ENCODE measurements at regions not wholly inside any gene's neighbourhood (a gene's known extent, or its start where the extent isn't known, plus 50 kb on each side); places are given as distances from the start of the nearest gene placed in this dataset.

DNA sequence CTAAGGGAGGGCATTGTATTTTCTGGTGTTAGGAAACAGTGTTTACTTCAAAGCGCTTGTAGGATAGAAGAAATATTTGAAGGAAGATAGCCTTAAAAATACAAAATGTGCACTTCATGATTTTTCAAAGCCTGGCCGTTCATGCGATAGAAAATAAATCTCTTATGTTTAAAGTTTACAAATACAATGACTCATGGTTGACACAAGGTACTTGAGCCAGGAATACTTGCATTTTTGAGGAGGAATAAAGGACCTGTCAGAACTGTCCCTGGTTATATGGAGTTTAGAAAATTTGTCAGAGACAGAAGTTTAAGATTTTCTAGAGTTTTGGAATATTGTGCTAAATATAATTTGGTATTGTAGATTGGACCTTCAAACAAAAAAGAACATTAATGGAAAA lies 1223.2 kb upstream of the SLC10A2 start:
- Histone ChIP-seq H3K9me3 (ENCODE audit: control insufficient read depth, insufficient read depth, low read depth, low read length) (no peaks in the 10 kb centered on the region), H3K27ac (ENCODE audit: extremely low read depth, low read depth, low read length) (no peak overlapping the region), H3K36me3 (ENCODE audit: control insufficient read depth in 2 of 2, insufficient read depth in 1 of 2, low read length in 2 of 2) (no peaks in the 10 kb centered on the region), H3K4me3 (ENCODE audit: low read depth, low read length) (no peak overlapping the region), H3K4me1 (ENCODE audit: control insufficient read depth, insufficient read depth, low read length) (no peaks in the 10 kb centered on the region)
- ChIA-PET POLR2A (no interaction called here), CTCF (no interaction called here)
- TF ChIP-seq, protein P1, sequence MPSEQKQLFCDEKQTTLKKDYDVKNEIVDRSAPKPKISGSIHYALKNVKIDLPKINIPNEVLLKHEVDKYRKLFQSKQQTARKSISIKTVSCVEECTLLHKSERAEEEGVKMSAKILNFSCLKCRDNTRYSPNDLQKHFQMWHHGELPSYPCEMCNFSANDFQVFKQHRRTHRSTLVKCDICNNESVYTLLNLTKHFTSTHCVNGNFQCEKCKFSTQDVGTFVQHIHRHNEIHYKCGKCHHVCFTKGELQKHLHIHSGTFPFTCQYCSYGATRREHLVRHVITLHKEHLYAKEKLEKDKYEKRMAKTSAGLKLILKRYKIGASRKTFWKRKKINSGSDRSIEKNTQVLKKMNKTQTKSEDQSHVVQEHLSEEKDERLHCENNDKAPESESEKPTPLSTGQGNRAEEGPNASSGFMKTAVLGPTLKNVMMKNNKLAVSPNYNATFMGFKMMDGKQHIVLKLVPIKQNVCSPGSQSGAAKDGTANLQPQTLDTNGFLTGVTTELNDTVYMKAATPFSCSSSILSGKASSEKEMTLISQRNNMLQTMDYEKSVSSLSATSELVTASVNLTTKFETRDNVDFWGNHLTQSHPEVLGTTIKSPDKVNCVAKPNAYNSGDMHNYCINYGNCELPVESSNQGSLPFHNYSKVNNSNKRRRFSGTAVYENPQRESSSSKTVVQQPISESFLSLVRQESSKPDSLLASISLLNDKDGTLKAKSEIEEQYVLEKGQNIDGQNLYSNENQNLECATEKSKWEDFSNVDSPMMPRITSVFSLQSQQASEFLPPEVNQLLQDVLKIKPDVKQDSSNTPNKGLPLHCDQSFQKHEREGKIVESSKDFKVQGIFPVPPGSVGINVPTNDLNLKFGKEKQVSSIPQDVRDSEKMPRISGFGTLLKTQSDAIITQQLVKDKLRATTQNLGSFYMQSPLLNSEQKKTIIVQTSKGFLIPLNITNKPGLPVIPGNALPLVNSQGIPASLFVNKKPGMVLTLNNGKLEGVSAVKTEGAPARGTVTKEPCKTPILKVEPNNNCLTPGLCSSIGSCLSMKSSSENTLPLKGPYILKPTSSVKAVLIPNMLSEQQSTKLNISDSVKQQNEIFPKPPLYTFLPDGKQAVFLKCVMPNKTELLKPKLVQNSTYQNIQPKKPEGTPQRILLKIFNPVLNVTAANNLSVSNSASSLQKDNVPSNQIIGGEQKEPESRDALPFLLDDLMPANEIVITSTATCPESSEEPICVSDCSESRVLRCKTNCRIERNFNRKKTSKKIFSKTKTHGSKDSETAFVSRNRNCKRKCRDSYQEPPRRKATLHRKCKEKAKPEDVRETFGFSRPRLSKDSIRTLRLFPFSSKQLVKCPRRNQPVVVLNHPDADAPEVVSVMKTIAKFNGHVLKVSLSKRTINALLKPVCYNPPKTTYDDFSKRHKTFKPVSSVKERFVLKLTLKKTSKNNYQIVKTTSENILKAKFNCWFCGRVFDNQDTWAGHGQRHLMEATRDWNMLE (tag by site-specific recombination; conservative IDR thresholded peaks at IDR 0.05; ENCODE audit: low read depth), result no peak
- no peak for TF ChIP-seq ZBTB1 (tag by site-specific recombination; IDR thresholded peaks at IDR 0.05)
- no peak for TF ChIP-seq ZNF140 (tag by site-specific recombination; IDR thresholded peaks at IDR 0.05)
- TF ChIP-seq ZNF792 (tag by site-specific recombination; IDR thresholded peaks at IDR 0.05), result no peak
- TF ChIP-seq, protein P2, sequence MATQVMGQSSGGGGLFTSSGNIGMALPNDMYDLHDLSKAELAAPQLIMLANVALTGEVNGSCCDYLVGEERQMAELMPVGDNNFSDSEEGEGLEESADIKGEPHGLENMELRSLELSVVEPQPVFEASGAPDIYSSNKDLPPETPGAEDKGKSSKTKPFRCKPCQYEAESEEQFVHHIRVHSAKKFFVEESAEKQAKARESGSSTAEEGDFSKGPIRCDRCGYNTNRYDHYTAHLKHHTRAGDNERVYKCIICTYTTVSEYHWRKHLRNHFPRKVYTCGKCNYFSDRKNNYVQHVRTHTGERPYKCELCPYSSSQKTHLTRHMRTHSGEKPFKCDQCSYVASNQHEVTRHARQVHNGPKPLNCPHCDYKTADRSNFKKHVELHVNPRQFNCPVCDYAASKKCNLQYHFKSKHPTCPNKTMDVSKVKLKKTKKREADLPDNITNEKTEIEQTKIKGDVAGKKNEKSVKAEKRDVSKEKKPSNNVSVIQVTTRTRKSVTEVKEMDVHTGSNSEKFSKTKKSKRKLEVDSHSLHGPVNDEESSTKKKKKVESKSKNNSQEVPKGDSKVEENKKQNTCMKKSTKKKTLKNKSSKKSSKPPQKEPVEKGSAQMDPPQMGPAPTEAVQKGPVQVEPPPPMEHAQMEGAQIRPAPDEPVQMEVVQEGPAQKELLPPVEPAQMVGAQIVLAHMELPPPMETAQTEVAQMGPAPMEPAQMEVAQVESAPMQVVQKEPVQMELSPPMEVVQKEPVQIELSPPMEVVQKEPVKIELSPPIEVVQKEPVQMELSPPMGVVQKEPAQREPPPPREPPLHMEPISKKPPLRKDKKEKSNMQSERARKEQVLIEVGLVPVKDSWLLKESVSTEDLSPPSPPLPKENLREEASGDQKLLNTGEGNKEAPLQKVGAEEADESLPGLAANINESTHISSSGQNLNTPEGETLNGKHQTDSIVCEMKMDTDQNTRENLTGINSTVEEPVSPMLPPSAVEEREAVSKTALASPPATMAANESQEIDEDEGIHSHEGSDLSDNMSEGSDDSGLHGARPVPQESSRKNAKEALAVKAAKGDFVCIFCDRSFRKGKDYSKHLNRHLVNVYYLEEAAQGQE (tag by site-specific recombination; IDR thresholded peaks at IDR 0.05), result no peak
- TF ChIP-seq ZNF530 (tag by site-specific recombination; IDR thresholded peaks at IDR 0.05; ENCODE audit: low read depth), result no peak
- no peak for TF ChIP-seq ZNF248 (tag by site-specific recombination; IDR thresholded peaks at IDR 0.05)
- no peak for TF ChIP-seq ZNF335 (tag by site-specific recombination; conservative IDR thresholded peaks at IDR 0.05)
- TF ChIP-seq, protein P3, sequence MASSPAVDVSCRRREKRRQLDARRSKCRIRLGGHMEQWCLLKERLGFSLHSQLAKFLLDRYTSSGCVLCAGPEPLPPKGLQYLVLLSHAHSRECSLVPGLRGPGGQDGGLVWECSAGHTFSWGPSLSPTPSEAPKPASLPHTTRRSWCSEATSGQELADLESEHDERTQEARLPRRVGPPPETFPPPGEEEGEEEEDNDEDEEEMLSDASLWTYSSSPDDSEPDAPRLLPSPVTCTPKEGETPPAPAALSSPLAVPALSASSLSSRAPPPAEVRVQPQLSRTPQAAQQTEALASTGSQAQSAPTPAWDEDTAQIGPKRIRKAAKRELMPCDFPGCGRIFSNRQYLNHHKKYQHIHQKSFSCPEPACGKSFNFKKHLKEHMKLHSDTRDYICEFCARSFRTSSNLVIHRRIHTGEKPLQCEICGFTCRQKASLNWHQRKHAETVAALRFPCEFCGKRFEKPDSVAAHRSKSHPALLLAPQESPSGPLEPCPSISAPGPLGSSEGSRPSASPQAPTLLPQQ (tag by site-specific recombination; IDR thresholded peaks at IDR 0.05), result no peak
- no peak for TF ChIP-seq ZNF624 (tag by site-specific recombination; IDR thresholded peaks at IDR 0.05)
- no peak for TF ChIP-seq ZNF214 (tag by site-specific recombination; IDR thresholded peaks at IDR 0.05; ENCODE audit: borderline replicate concordance)
- TF ChIP-seq ZNF791 (tag by site-specific recombination; IDR thresholded peaks at IDR 0.05), result no peak
- TF ChIP-seq ZNF121 (tag by site-specific recombination; IDR thresholded peaks at IDR 0.05), result no peak
- no peak for TF ChIP-seq FEZF1 (tag by site-specific recombination; IDR thresholded peaks at IDR 0.05)
- no peak for TF ChIP-seq ZNF16 (tag by site-specific recombination; IDR thresholded peaks at IDR 0.05; ENCODE audit: low read depth)
- no peak for TF ChIP-seq ZNF660 (tag by site-specific recombination; IDR thresholded peaks at IDR 0.05)

DNA sequence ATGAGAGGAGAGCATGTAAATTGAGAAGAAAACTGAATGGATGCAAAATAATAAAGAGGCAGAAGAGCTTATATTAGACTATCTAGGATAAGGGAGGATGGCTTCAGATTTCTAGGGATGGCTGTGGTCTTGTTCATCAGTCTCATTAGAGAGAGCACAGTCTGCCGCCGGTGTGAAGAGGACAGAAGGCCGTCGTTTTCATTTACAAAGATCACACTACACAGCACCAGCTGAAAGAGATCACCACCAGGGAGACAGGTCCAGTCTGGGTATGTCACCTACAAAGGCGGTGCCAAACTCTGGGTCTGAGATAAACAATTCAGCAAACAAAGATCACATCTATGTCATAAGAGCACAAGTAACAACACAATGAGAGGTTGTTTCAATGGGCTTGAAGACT lies 1222.3 kb upstream of the SLC10A2 start:
- Histone ChIP-seq H3K36me3 (ENCODE audit: control insufficient read depth in 2 of 2, insufficient read depth in 1 of 2, low read length in 2 of 2) (no peaks in the 10 kb centered on the region), H3K9me3 (ENCODE audit: control insufficient read depth, insufficient read depth, low read depth, low read length) (no peaks in the 10 kb centered on the region), H3K4me1 (ENCODE audit: control insufficient read depth, insufficient read depth, low read length) (no peaks in the 10 kb centered on the region), H3K4me3 (ENCODE audit: low read depth, low read length) (no peak overlapping the region), H3K27ac (ENCODE audit: extremely low read depth, low read depth, low read length) (no peak overlapping the region)
- TF ChIP-seq ZFP37 (tag by site-specific recombination; IDR thresholded peaks at IDR 0.05), result no peak
- POLR2A ChIA-PET, result no interaction called here
- CTCF ChIA-PET, result no interaction called here
